ENCODE measurements at regions not wholly inside any gene's neighbourhood (a gene's known extent, or its start where the extent isn't known, plus 50 kb on each side); places are given as distances from the start of the nearest gene placed in this dataset.

GRCh38 chr1:219302697-219303096, 129.0 kb downstream of the LYPLAL1 start:
- no peak for TF ChIP-seq POLR2A (IDR thresholded peaks at IDR 0.05)
- TF ChIP-seq CTCF (IDR thresholded peaks at IDR 0.05) = no peak
- Histone ChIP-seq H3K27me3 (no peaks in the 10 kb centered on the region), H3K36me3 (no peaks in the 10 kb centered on the region), H3K9me3 (no peaks in the 10 kb centered on the region), H3K4me1 (no peaks in the 10 kb centered on the region), H3K4me3 (no peak overlapping the region), H3K27ac (no peak overlapping the region)
- DNase-seq = no peak
- intact Hi-C loops (cut with DNase I) = no loop called here
- no peak for ATAC-seq
- WGBS (ENCODE audit: insufficient coverage, low coverage, low lambda C conversion rate, missing lambda C conversion rate) = 57% methylated on average over 1 of the region's 1 CpG

- DNase-seq = no peak
- no peaks in the 10 kb centered on the region for H3K27me3 ChIP-seq
- no peak overlapping the region for H3K4me3 ChIP-seq
- H3K9me3 ChIP-seq = no peaks in the 10 kb centered on the region
- 95% methylated on average over 2 of the region's 4 CpGs for WGBS (ENCODE audit: insufficient coverage, low coverage, low lambda C conversion rate, missing lambda C conversion rate)
- no peak for ATAC-seq
- intact Hi-C loops (cut with DNase I) = no loop called here
- peaks cover 0 to 19% (median 3%) of the 10 kb centered on the region in 4 donors for H3K4me1 ChIP-seq
- no peak overlapping the region for H3K27ac ChIP-seq
- TF ChIP-seq CTCF (IDR thresholded peaks at IDR 0.05) (no peak), POLR2A (IDR thresholded peaks at IDR 0.05) (no peak)
- no peaks in the 10 kb centered on the region for H3K36me3 ChIP-seq
These were observed 125.7 kb downstream of the LYPLAL1 start for GRCh38 chr1:219299420-219299819.

GRCh38 chr1:219298571-219299148, 125.0 kb downstream of the LYPLAL1 start:
- H3K27ac ChIP-seq = no peak overlapping the region
- DNase-seq (no peak), ATAC-seq (no peak)
- TF ChIP-seq CTCF (IDR thresholded peaks at IDR 0.05) = no peak
- TF ChIP-seq POLR2A (IDR thresholded peaks at IDR 0.05) = no peak
- H3K9me3 ChIP-seq = no peaks in the 10 kb centered on the region
- H3K4me1 ChIP-seq = peaks cover 0 to 19% (median 3%) of the 10 kb centered on the region in 4 donors
- H3K27me3 ChIP-seq = no peaks in the 10 kb centered on the region
- no peaks in the 10 kb centered on the region for H3K36me3 ChIP-seq
- intact Hi-C loops (cut with DNase I) = no loop called here
- H3K4me3 ChIP-seq = no peak overlapping the region
- WGBS (ENCODE audit: insufficient coverage, low coverage, low lambda C conversion rate, missing lambda C conversion rate) = 58% methylated on average over 4 of the region's 4 CpGs

GRCh38 chr1:219296430-219297355, 123.0 kb downstream of the LYPLAL1 start:
- 53% methylated on average over 6 of the region's 6 CpGs for WGBS (ENCODE audit: insufficient coverage, low coverage, low lambda C conversion rate, missing lambda C conversion rate)
- Histone ChIP-seq H3K27ac (peak overlapping the region in 2 of 3 donors; percentile 5 to 39), H3K4me1 (peaks cover 0 to 19% (median 3%) of the 10 kb centered on the region in 4 donors), H3K27me3 (no peaks in the 10 kb centered on the region), H3K36me3 (no peaks in the 10 kb centered on the region), H3K4me3 (no peak overlapping the region), H3K9me3 (no peaks in the 10 kb centered on the region)
- TF ChIP-seq CTCF (IDR thresholded peaks at IDR 0.05) (no peak), POLR2A (IDR thresholded peaks at IDR 0.05) (no peak)
- ATAC-seq = peak; percentile 78 to 93 (median 87)
- no peak for DNase-seq
- intact Hi-C loops (cut with DNase I) = no loop called here
